Neural progenitor cell (in vitro differentiated cells): ENCODE measurements at regions not wholly inside any gene's neighbourhood (a gene's known extent, or its start where the extent isn't known, plus 50 kb on each side); places are given as distances from the start of the nearest gene placed in this dataset.

Source experiments
- DNase-seq: peaks from one replicate; pipeline ENCODE4 v3.0.0-alpha.2; 2016; ENCODE audit warnings: low spot score
- H2AFZ ChIP-seq: fragments of 200-600 bp; sonication (generic); replicated peaks from 2 replicates; pipeline ENCODE4 v1.6.1; 2016; ENCODE audit warnings: antibody characterized with exemption
- H3F3A ChIP-seq: fragments of 200-600 bp; sonication (generic); 2 replicates; pipeline ENCODE4 v1.6.1; 2016; ENCODE audit warnings: antibody characterized with exemption, low read depth
- H3K27ac ChIP-seq: fragments of 200-600 bp; sonication (generic); 2 replicates; pipeline ENCODE4 v1.5.1; 2016; ENCODE audit warnings: mild to moderate bottlenecking
- H3K27me3 ChIP-seq: fragments of 200-600 bp; sonication (generic); 2 replicates; pipeline ENCODE4 v1.6.1; 2016; ENCODE audit warnings: mild to moderate bottlenecking, moderate library complexity
- H3K36me3 ChIP-seq: fragments of 200-600 bp; sonication (generic); 2 replicates; pipeline ENCODE4 v1.5.1; 2016
- H3K4me1 ChIP-seq: fragments of 200-600 bp; sonication (generic); 2 replicates; pipeline ENCODE4 v1.6.1; 2016; ENCODE audit warnings: mixed run types
- H3K4me2 ChIP-seq: fragments of 200-600 bp; sonication (generic); 2 replicates; pipeline ENCODE4 v1.6.1; 2016
- H3K4me3 ChIP-seq: fragments of 200-600 bp; sonication (generic); 2 replicates; pipeline ENCODE4 v1.5.1; 2016
- H3K79me2 ChIP-seq: fragments of 200-600 bp; sonication (generic); 2 replicates; pipeline ENCODE4 v1.6.1; 2016; ENCODE audit warnings: low read depth
- H3K9ac ChIP-seq: fragments of 200-600 bp; sonication (generic); 2 replicates; pipeline ENCODE4 v1.6.1; 2016
- H3K9me3 ChIP-seq: fragments of 200-600 bp; sonication (generic); 2 replicates; pipeline ENCODE4 v1.5.1; 2016; ENCODE audit warnings: low read depth
- H4K20me1 ChIP-seq: fragments of 200-600 bp; sonication (generic); 2 replicates; pipeline ENCODE4 v1.6.1; 2016; ENCODE audit warnings: low read depth
- H3K27ac Mint-ChIP-seq: 3 replicates; pipeline ENCODE4 v1.8.0; 2021; ENCODE audit warnings: mixed read lengths
- H3K27me3 Mint-ChIP-seq: 2 replicates; pipeline ENCODE4 v1.8.0; 2022; ENCODE audit warnings: low read depth, mild to moderate bottlenecking, inconsistent platforms, moderate library complexity, mixed read lengths; ENCODE audit not compliant: insufficient read depth
- H3K36me3 Mint-ChIP-seq: 3 replicates; pipeline ENCODE4 v1.8.0; 2021; ENCODE audit warnings: mixed read lengths
- H3K4me1 Mint-ChIP-seq: 3 replicates; pipeline ENCODE4 v1.8.0; 2021; ENCODE audit warnings: mixed read lengths
- H3K4me3 Mint-ChIP-seq: 3 replicates; pipeline ENCODE4 v1.8.0; 2021; ENCODE audit warnings: mild to moderate bottlenecking, moderate library complexity, mixed read lengths
- H3K9me3 Mint-ChIP-seq: 3 replicates; pipeline ENCODE4 v1.8.0; 2020; ENCODE audit warnings: mixed read lengths
- CTCF ChIP-seq: fragments of 200-600 bp; sonication (generic); IDR thresholded peaks from 2 replicates; pipeline ENCODE4 v1.5.1; 2017; ENCODE audit warnings: antibody characterized with exemption, mild to moderate bottlenecking
- EZH2 ChIP-seq: fragments of 200-600 bp; sonication (generic); IDR thresholded peaks from 2 replicates; pipeline ENCODE4 v1.6.1; 2017; ENCODE audit warnings: antibody characterized with exemption, mild to moderate bottlenecking, moderate library complexity
- EZH2phosphoT487 ChIP-seq: fragments of 200-600 bp; sonication (generic); IDR thresholded peaks from 2 replicates; pipeline ENCODE4 v1.6.1; 2017; ENCODE audit warnings: antibody characterized with exemption

- DNase-seq = no peak
- H3K27me3 ChIP-seq = no peaks in the 10 kb centered on the region
- H3K36me3 ChIP-seq = no peaks in the 10 kb centered on the region
- no peak overlapping the region for H3K9ac ChIP-seq
- H3K4me2 ChIP-seq = no peak overlapping the region
- Mint-ChIP-seq H3K9me3 (peaks cover 7% of the 10 kb centered on the region), H3K27ac (no peak overlapping the region), H3K4me1 (peaks cover 2% of the 10 kb centered on the region), H3K4me3 (no peak overlapping the region), H3K36me3 (no peaks in the 10 kb centered on the region), H3K27me3 (no peaks in the 10 kb centered on the region)
- H3K27ac ChIP-seq = no peak overlapping the region
- no peaks in the 10 kb centered on the region for H3K79me2 ChIP-seq
- no peaks in the 10 kb centered on the region for H3K9me3 ChIP-seq
- no peaks in the 10 kb centered on the region for H4K20me1 ChIP-seq
- TF ChIP-seq EZH2phosphoT487 (no peak), EZH2 (no peak)
- no peak overlapping the region for H3K4me3 ChIP-seq
- no peaks in the 10 kb centered on the region for H3K4me1 ChIP-seq
- H3F3A ChIP-seq = no peaks in the 10 kb centered on the region
- no peak overlapping the region for H2AFZ ChIP-seq
Observed at GRCh38 chr2:145136702-145137101, 616.8 kb upstream of the ZEB2 start.

- H3K36me3 ChIP-seq = no peaks in the 10 kb centered on the region
- no peak for DNase-seq
- no peaks in the 10 kb centered on the region for H3K4me1 Mint-ChIP-seq
- H4K20me1 ChIP-seq = no peaks in the 10 kb centered on the region
- H3K4me2 ChIP-seq = no peak overlapping the region
- H3K4me3 ChIP-seq = no peak overlapping the region
- no peak overlapping the region for H3K4me3 Mint-ChIP-seq
- H3K9ac ChIP-seq = no peak overlapping the region
- H3K9me3 Mint-ChIP-seq = no peaks in the 10 kb centered on the region
- no peaks in the 10 kb centered on the region for H3K27me3 ChIP-seq
- no peak overlapping the region for H3K27ac Mint-ChIP-seq
- TF ChIP-seq EZH2phosphoT487 (no peak), EZH2 (no peak), CTCF (no peak)
- H3K36me3 Mint-ChIP-seq = no peaks in the 10 kb centered on the region
- H3F3A ChIP-seq = no peaks in the 10 kb centered on the region
- H3K4me1 ChIP-seq = no peaks in the 10 kb centered on the region
- H3K27ac ChIP-seq = no peak overlapping the region
- no peaks in the 10 kb centered on the region for H3K27me3 Mint-ChIP-seq
- H3K9me3 ChIP-seq = no peaks in the 10 kb centered on the region
- no peak overlapping the region for H2AFZ ChIP-seq
- H3K79me2 ChIP-seq = no peaks in the 10 kb centered on the region
Observed at GRCh38 chr2:145126146-145126545, 606.2 kb upstream of the ZEB2 start.

GRCh38 chr2:145124085-145124484, 604.2 kb upstream of the ZEB2 start:
- no peaks in the 10 kb centered on the region for H3F3A ChIP-seq
- no peaks in the 10 kb centered on the region for H3K27me3 ChIP-seq
- no peaks in the 10 kb centered on the region for H3K27me3 Mint-ChIP-seq
- H3K79me2 ChIP-seq = no peaks in the 10 kb centered on the region
- DNase-seq = no peak
- no peaks in the 10 kb centered on the region for H4K20me1 ChIP-seq
- no peak for TF ChIP-seq EZH2
- no peak for TF ChIP-seq CTCF
- TF ChIP-seq EZH2phosphoT487 = no peak
- no peaks in the 10 kb centered on the region for H3K4me1 Mint-ChIP-seq
- no peak overlapping the region for H3K27ac ChIP-seq
- no peaks in the 10 kb centered on the region for H3K4me1 ChIP-seq
- no peaks in the 10 kb centered on the region for H3K36me3 ChIP-seq
- no peak overlapping the region for H3K4me2 ChIP-seq
- no peak overlapping the region for H3K27ac Mint-ChIP-seq
- no peaks in the 10 kb centered on the region for H3K36me3 Mint-ChIP-seq
- H2AFZ ChIP-seq = no peak overlapping the region
- no peaks in the 10 kb centered on the region for H3K9me3 Mint-ChIP-seq
- H3K4me3 ChIP-seq = no peak overlapping the region
- H3K9me3 ChIP-seq = no peaks in the 10 kb centered on the region
- no peak overlapping the region for H3K9ac ChIP-seq
- no peak overlapping the region for H3K4me3 Mint-ChIP-seq

GRCh38 chr2:145123606-145124005, 603.7 kb upstream of the ZEB2 start:
- H3K4me3 Mint-ChIP-seq = no peak overlapping the region
- Histone ChIP-seq H3K9me3 (no peaks in the 10 kb centered on the region), H3K27ac (no peak overlapping the region), H3K9ac (no peak overlapping the region), H4K20me1 (no peaks in the 10 kb centered on the region), H3K36me3 (no peaks in the 10 kb centered on the region), H3K4me2 (no peak overlapping the region), H3K27me3 (no peaks in the 10 kb centered on the region), H2AFZ (no peak overlapping the region), H3K4me1 (no peaks in the 10 kb centered on the region), H3F3A (no peaks in the 10 kb centered on the region), H3K79me2 (no peaks in the 10 kb centered on the region), H3K4me3 (no peak overlapping the region)
- no peak for TF ChIP-seq EZH2phosphoT487
- TF ChIP-seq CTCF = no peak
- TF ChIP-seq EZH2 = no peak
- DNase-seq = no peak
- no peaks in the 10 kb centered on the region for H3K9me3 Mint-ChIP-seq
- no peaks in the 10 kb centered on the region for H3K27me3 Mint-ChIP-seq
- no peaks in the 10 kb centered on the region for H3K4me1 Mint-ChIP-seq
- H3K36me3 Mint-ChIP-seq = no peaks in the 10 kb centered on the region
- no peak overlapping the region for H3K27ac Mint-ChIP-seq
